HG03521 (cell line): ENCODE measurements at regions not wholly inside any gene's neighbourhood (a gene's known extent, or its start where the extent isn't known, plus 50 kb on each side); places are given as distances from the start of the nearest gene placed in this dataset.

Source experiments
- ATAC-seq: cut with Tn5 transposase; IDR thresholded peaks from one replicate; pipeline ENCODE4 v1.9.1; 2021; ENCODE audit warnings: mild to moderate bottlenecking, moderate library complexity; ENCODE audit not compliant: unreplicated experiment

- ATAC-seq = no peak
Measured at GRCh38 chr16:87054154-87054553, 263.0 kb downstream of the C16orf95 start.

GRCh38 chr16:87054856-87055255, 262.3 kb downstream of the C16orf95 start:
- no peak for ATAC-seq

- no peak for ATAC-seq
Measured at GRCh38 chr16:87056083-87056482, 261.1 kb downstream of the C16orf95 start.

GRCh38 chr16:87056551-87056950, 260.6 kb downstream of the C16orf95 start:
- ATAC-seq = no peak

- ATAC-seq = no peak
Measured at GRCh38 chr16:87057211-87057881, 259.8 kb downstream of the C16orf95 start.

- ATAC-seq = no peak
Measured at GRCh38 chr16:87057951-87058560, 259.1 kb downstream of the C16orf95 start.

GRCh38 chr16:87058728-87059250, 258.4 kb downstream of the C16orf95 start:
- ATAC-seq = no peak

- no peak for ATAC-seq
Measured at GRCh38 chr16:87060034-87060986, 256.9 kb downstream of the C16orf95 start.

GRCh38 chr16:87061243-87061920, 255.8 kb downstream of the C16orf95 start:
- ATAC-seq = no peak

- ATAC-seq = no peak
Measured at GRCh38 chr16:87062569-87063442, 254.4 kb downstream of the C16orf95 start.

GRCh38 chr16:87063543-87063942, 253.6 kb downstream of the C16orf95 start:
- ATAC-seq = no peak

- ATAC-seq = no peak
Measured at GRCh38 chr16:87064731-87065445, 252.3 kb downstream of the C16orf95 start.

GRCh38 chr16:87065446-87066132, 251.6 kb downstream of the C16orf95 start:
- no peak for ATAC-seq

GRCh38 chr16:87066133-87067002, 250.8 kb downstream of the C16orf95 start:
- ATAC-seq = no peak

GRCh38 chr16:87067003-87067556, 250.1 kb downstream of the C16orf95 start:
- no peak for ATAC-seq

- ATAC-seq = no peak
Measured at GRCh38 chr16:87067836-87068761, 249.1 kb downstream of the C16orf95 start.
